OCI-LY7 (cell line): ENCODE measurements at regions not wholly inside any gene's neighbourhood (a gene's known extent, or its start where the extent isn't known, plus 50 kb on each side); places are given as distances from the start of the nearest gene placed in this dataset.

Experiments used
- CTCF ChIP-seq: fragments of 200-600 bp; sonication (generic); conservative IDR thresholded peaks from 2 replicates; pipeline ENCODE4 v1.5.1; 2014; ENCODE audit warnings: mild to moderate bottlenecking, antibody characterized with exemption, low read length, moderate library complexity, mixed read lengths
- EZH2phosphoT487 ChIP-seq: fragments of 200-600 bp; sonication (generic); IDR thresholded peaks from 2 replicates; pipeline ENCODE4 v1.6.1; 2018; ENCODE audit warnings: low read depth, borderline replicate concordance, mild to moderate bottlenecking, mixed run types, antibody characterized with exemption, low read length, moderate library complexity, mixed read lengths

- TF ChIP-seq CTCF: no peak
- no peak for TF ChIP-seq EZH2phosphoT487
Measured at GRCh38 chr13:91211510-91211909, 136.0 kb upstream of the MIR17HG start.
